ENCODE measurements at regions not wholly inside any gene's neighbourhood (a gene's known extent, or its start where the extent isn't known, plus 50 kb on each side); places are given as distances from the start of the nearest gene placed in this dataset.

DNA sequence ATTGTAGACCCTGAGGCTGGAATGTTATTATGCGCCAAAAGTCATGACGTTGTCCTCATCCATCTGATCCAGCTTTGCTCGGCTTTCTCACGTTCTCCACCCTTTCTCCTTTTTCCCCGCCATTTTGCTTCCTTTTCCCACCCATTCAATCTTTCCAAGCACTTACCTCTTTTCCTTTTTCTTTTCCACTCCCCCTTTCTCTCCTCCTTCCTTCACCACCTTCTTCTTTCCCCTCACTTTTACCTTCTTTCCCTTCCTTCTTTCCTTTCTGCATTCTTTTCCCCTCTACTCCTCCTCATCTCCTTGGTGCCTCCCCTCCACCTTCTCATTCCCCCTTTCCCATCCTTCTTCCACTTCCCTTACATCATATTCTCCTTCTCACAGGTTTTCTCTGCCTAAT lies 304.8 kb upstream of the TSHZ2 start:
- no peak overlapping the region for H3K4me2 ChIP-seq (ENCODE audit: low read length)
- no peak overlapping the region for H3K9ac ChIP-seq (ENCODE audit: low read length)
- no peaks in the 10 kb centered on the region for H3F3A ChIP-seq (ENCODE audit: insufficient read depth, low read length, poor library complexity, severe bottlenecking)
- no peak overlapping the region for H3K4me3 ChIP-seq (ENCODE audit: low read length)
- no peaks in the 10 kb centered on the region for H3K27me3 ChIP-seq (ENCODE audit: insufficient read depth, low read depth, low read length)
- H2AFZ ChIP-seq (ENCODE audit: low read depth, low read length) = no peak overlapping the region
- H3K27ac ChIP-seq (ENCODE audit: low read length) = no peak overlapping the region
- TF ChIP-seq EP300 (conservative IDR thresholded peaks at IDR 0.05; ENCODE audit: poor library complexity, severe bottlenecking) = no peak
- no peak for TF ChIP-seq EZH2 (IDR thresholded peaks at IDR 0.05; ENCODE audit: borderline replicate concordance, insufficient read depth, low read length, poor library complexity, severe bottlenecking)
- no peak for TF ChIP-seq POLR2AphosphoS5 (IDR thresholded peaks at IDR 0.05)
- TF ChIP-seq, protein P1, sequence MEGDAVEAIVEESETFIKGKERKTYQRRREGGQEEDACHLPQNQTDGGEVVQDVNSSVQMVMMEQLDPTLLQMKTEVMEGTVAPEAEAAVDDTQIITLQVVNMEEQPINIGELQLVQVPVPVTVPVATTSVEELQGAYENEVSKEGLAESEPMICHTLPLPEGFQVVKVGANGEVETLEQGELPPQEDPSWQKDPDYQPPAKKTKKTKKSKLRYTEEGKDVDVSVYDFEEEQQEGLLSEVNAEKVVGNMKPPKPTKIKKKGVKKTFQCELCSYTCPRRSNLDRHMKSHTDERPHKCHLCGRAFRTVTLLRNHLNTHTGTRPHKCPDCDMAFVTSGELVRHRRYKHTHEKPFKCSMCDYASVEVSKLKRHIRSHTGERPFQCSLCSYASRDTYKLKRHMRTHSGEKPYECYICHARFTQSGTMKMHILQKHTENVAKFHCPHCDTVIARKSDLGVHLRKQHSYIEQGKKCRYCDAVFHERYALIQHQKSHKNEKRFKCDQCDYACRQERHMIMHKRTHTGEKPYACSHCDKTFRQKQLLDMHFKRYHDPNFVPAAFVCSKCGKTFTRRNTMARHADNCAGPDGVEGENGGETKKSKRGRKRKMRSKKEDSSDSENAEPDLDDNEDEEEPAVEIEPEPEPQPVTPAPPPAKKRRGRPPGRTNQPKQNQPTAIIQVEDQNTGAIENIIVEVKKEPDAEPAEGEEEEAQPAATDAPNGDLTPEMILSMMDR (IDR thresholded peaks at IDR 0.05; ENCODE audit: poor library complexity, severe bottlenecking) = no peak
- no peak for TF ChIP-seq TAF1 (IDR thresholded peaks at IDR 0.05; ENCODE audit: low read depth)
- no peak for TF ChIP-seq MXI1 (conservative IDR thresholded peaks at IDR 0.05; ENCODE audit: poor library complexity, severe bottlenecking)
- TF ChIP-seq REST (IDR thresholded peaks at IDR 0.05; ENCODE audit: borderline replicate concordance) = no peak
- TF ChIP-seq SMC3 (conservative IDR thresholded peaks at IDR 0.05; ENCODE audit: poor library complexity) = no peak
- TF ChIP-seq RAD21 (conservative IDR thresholded peaks at IDR 0.05) = no peak
- no peaks in the 10 kb centered on the region for H4K20me1 ChIP-seq (ENCODE audit: insufficient read depth)
- H3K9me3 ChIP-seq (ENCODE audit: low read length) = no peaks in the 10 kb centered on the region
- H3K79me2 ChIP-seq (replicated peaks; ENCODE audit: insufficient read depth, low read length) = no peaks in the 10 kb centered on the region
- H3K9me2 ChIP-seq (ENCODE audit: insufficient read depth, low read length) = no peaks in the 10 kb centered on the region
- no peaks in the 10 kb centered on the region for H3K36me3 ChIP-seq (ENCODE audit: insufficient read depth, low read length)

DNA sequence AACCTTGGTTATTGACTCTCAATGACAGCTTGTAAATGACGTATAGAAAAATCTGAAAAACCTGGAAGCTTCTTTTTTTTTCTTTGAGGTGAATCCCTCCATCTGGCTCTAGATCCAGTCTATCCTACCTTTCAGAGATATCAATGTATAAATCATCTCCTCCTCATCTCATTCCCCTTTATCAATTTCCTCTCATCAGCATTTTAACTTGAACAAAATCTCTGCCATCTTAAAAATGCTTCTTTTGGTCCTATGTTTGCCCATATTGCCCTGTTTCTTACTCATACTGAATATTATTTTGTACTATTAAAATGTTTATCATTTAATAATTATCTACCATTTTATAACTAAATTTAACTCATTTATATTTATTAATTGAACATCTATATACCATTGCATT lies 306.7 kb upstream of the TSHZ2 start:
- Histone ChIP-seq H3K4me2 (ENCODE audit: low read length) (no peak overlapping the region), H3K4me3 (ENCODE audit: low read length) (no peak overlapping the region), H3K36me3 (ENCODE audit: insufficient read depth, low read length) (no peaks in the 10 kb centered on the region), H3K27me3 (ENCODE audit: insufficient read depth, low read depth, low read length) (no peaks in the 10 kb centered on the region), H3K79me2 (replicated peaks; ENCODE audit: insufficient read depth, low read length) (no peaks in the 10 kb centered on the region), H3K9ac (ENCODE audit: low read length) (no peak overlapping the region), H2AFZ (ENCODE audit: low read depth, low read length) (no peak overlapping the region), H3K9me2 (ENCODE audit: insufficient read depth, low read length) (no peaks in the 10 kb centered on the region), H3K27ac (ENCODE audit: low read length) (no peak overlapping the region), H4K20me1 (ENCODE audit: insufficient read depth) (no peaks in the 10 kb centered on the region), H3K9me3 (ENCODE audit: low read length) (no peaks in the 10 kb centered on the region), H3F3A (ENCODE audit: insufficient read depth, low read length, poor library complexity, severe bottlenecking) (no peaks in the 10 kb centered on the region)
- TF ChIP-seq REST (IDR thresholded peaks at IDR 0.05; ENCODE audit: borderline replicate concordance) (no peak), MXI1 (conservative IDR thresholded peaks at IDR 0.05; ENCODE audit: poor library complexity, severe bottlenecking) (no peak)
- TF ChIP-seq, protein P1 (IDR thresholded peaks at IDR 0.05; ENCODE audit: poor library complexity, severe bottlenecking) = no peak
